ENCODE measurements at regions not wholly inside any gene's neighbourhood (a gene's known extent, or its start where the extent isn't known, plus 50 kb on each side); places are given as distances from the start of the nearest gene placed in this dataset.

DNA sequence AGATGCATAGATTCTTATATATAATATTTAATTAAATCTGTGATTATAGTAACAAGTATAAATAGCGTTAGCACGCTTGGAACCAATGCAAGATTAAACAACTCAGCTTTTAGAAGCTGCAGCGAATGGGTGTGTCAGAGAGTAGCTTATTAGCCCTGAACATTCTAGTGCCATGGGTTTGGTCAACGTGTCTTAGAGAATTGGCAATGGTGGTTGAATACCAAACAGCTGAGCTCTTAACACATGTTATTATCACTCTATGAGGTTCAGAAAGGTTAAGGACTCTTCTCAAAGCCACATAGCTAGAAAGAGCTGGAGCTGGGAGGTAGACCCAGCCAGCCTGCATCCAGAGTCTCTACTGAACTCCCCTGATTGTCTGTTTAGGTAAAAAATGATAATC is 284.2 kb upstream of the CHD6 start:
- DNase-seq (ENCODE audit: low read depth) (no peak), FAIRE-seq (no peak)
- Mint-ChIP-seq H3K4me3 (ENCODE audit: unreplicated experiment) (no peak overlapping the region), H3K36me3 (ENCODE audit: low read depth, unreplicated experiment) (no peaks in the 10 kb centered on the region), H3K9me3 (ENCODE audit: unreplicated experiment) (peaks cover 3% of the 10 kb centered on the region), H3K27me3 (ENCODE audit: low read depth, unreplicated experiment) (peaks cover 4% of the 10 kb centered on the region), H3K27ac (ENCODE audit: unreplicated experiment) (no peak overlapping the region), H3K4me1 (ENCODE audit: low read depth, unreplicated experiment) (no peaks in the 10 kb centered on the region)
- H3K9me3 ChIP-seq (ENCODE audit: insufficient read depth, low read depth, low read length), result no peaks in the 10 kb centered on the region
- TF ChIP-seq, protein P1, sequence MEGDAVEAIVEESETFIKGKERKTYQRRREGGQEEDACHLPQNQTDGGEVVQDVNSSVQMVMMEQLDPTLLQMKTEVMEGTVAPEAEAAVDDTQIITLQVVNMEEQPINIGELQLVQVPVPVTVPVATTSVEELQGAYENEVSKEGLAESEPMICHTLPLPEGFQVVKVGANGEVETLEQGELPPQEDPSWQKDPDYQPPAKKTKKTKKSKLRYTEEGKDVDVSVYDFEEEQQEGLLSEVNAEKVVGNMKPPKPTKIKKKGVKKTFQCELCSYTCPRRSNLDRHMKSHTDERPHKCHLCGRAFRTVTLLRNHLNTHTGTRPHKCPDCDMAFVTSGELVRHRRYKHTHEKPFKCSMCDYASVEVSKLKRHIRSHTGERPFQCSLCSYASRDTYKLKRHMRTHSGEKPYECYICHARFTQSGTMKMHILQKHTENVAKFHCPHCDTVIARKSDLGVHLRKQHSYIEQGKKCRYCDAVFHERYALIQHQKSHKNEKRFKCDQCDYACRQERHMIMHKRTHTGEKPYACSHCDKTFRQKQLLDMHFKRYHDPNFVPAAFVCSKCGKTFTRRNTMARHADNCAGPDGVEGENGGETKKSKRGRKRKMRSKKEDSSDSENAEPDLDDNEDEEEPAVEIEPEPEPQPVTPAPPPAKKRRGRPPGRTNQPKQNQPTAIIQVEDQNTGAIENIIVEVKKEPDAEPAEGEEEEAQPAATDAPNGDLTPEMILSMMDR (IDR thresholded peaks at IDR 0.05; ENCODE audit: insufficient read depth, low read depth, low read length), result no peak
- TF ChIP-seq EZH2 (IDR thresholded peaks at IDR 0.05; ENCODE audit: insufficient read depth, low read length), result no peak
- H2AFZ ChIP-seq (ENCODE audit: low read depth, low read length), result no peak overlapping the region
- H3K4me3 ChIP-seq (ENCODE audit: insufficient read depth, low read depth, low read length), result no peak overlapping the region
- H3K79me2 ChIP-seq (ENCODE audit: insufficient read depth, low read length), result no peaks in the 10 kb centered on the region
- no peak overlapping the region for H3K9ac ChIP-seq (ENCODE audit: low read length)
- H3K4me2 ChIP-seq (ENCODE audit: low read length), result no peak overlapping the region
- H3K27me3 ChIP-seq (ENCODE audit: insufficient read depth, low read length), result no peaks in the 10 kb centered on the region
- no peaks in the 10 kb centered on the region for H4K20me1 ChIP-seq (ENCODE audit: insufficient read depth, low read length)
- no peak overlapping the region for H3K27ac ChIP-seq (ENCODE audit: low read depth, low read length)
- H3K4me1 ChIP-seq (ENCODE audit: insufficient read depth, low read length), result no peaks in the 10 kb centered on the region
- no peaks in the 10 kb centered on the region for H3K36me3 ChIP-seq (ENCODE audit: insufficient read depth, low read length)

DNA sequence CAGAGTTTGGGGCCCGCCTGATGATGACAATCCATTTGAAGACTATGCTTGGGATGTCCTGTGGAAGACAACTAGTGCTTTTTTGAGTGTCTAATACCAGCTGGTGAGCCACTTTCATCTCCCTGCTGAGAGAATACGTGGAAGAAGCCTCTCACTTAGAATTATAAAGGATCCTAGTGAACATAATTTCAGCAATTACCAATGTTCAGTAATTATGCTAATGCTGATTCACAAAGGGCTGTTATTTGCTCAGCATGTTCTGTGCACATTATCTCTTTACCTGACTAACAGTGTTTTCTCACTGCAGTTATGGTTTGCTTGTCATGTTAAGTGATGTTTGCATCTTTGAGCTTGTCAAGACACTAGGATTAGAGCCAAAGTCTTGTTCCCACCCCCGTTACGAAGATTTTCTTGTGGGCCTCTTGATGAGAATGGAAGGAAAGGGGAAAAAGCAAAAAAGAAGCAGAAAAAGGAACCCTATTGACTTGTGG is 282.1 kb upstream of the CHD6 start:
- no peaks in the 10 kb centered on the region for H3K9me3 ChIP-seq (ENCODE audit: insufficient read depth, low read depth, low read length)
- H3K27ac ChIP-seq (ENCODE audit: low read depth, low read length), result no peak overlapping the region
- TF ChIP-seq, protein P1 (IDR thresholded peaks at IDR 0.05; ENCODE audit: insufficient read depth, low read depth, low read length), result no peak
- no peak for TF ChIP-seq EZH2 (IDR thresholded peaks at IDR 0.05; ENCODE audit: insufficient read depth, low read length)
- no peaks in the 10 kb centered on the region for H3K27me3 ChIP-seq (ENCODE audit: insufficient read depth, low read length)
- H3K36me3 ChIP-seq (ENCODE audit: insufficient read depth, low read length), result no peaks in the 10 kb centered on the region
- H3K4me1 ChIP-seq (ENCODE audit: insufficient read depth, low read length), result no peaks in the 10 kb centered on the region
- Mint-ChIP-seq H3K4me1 (ENCODE audit: low read depth, unreplicated experiment) (no peaks in the 10 kb centered on the region), H3K36me3 (ENCODE audit: low read depth, unreplicated experiment) (no peaks in the 10 kb centered on the region), H3K4me3 (ENCODE audit: unreplicated experiment) (no peak overlapping the region), H3K27ac (ENCODE audit: unreplicated experiment) (no peak overlapping the region), H3K9me3 (ENCODE audit: unreplicated experiment) (peaks cover 3% of the 10 kb centered on the region), H3K27me3 (ENCODE audit: low read depth, unreplicated experiment) (peaks cover 4% of the 10 kb centered on the region)
- FAIRE-seq (no peak), DNase-seq (ENCODE audit: low read depth) (no peak)
- no peak overlapping the region for H3K4me3 ChIP-seq (ENCODE audit: insufficient read depth, low read depth, low read length)
- H3K79me2 ChIP-seq (ENCODE audit: insufficient read depth, low read length), result no peaks in the 10 kb centered on the region
- no peak overlapping the region for H2AFZ ChIP-seq (ENCODE audit: low read depth, low read length)
- no peak overlapping the region for H3K9ac ChIP-seq (ENCODE audit: low read length)
- no peak overlapping the region for H3K4me2 ChIP-seq (ENCODE audit: low read length)
- no peaks in the 10 kb centered on the region for H4K20me1 ChIP-seq (ENCODE audit: insufficient read depth, low read length)

DNA sequence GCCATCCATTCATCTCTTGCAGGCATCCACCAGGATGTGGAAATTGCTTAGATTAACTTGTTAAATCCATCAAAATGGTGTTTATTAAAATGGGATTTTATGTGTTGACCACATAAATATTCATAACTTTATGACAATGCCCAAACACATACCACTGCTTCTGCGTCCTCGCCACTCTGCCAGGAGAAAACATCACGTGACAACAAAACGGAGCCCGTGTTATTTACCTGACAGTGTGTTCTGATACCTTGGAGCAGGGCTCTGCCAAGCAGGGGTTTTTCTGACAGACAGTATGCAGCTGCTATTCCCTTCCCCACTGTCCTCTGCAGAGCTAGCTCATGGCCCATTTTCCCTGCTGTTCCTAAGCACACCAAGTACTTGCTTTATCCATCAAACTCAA is 279.5 kb upstream of the CHD6 start:
- no peak overlapping the region for H3K27ac Mint-ChIP-seq (ENCODE audit: unreplicated experiment)
- Histone ChIP-seq H3K9me3 (ENCODE audit: insufficient read depth, low read depth, low read length) (no peaks in the 10 kb centered on the region), H3K27me3 (ENCODE audit: insufficient read depth, low read length) (no peaks in the 10 kb centered on the region), H3K36me3 (ENCODE audit: insufficient read depth, low read length) (no peaks in the 10 kb centered on the region), H4K20me1 (ENCODE audit: insufficient read depth, low read length) (no peaks in the 10 kb centered on the region), H3K9ac (ENCODE audit: low read length) (no peak overlapping the region), H3K4me1 (ENCODE audit: insufficient read depth, low read length) (no peaks in the 10 kb centered on the region), H3K4me2 (ENCODE audit: low read length) (no peak overlapping the region), H2AFZ (ENCODE audit: low read depth, low read length) (no peak overlapping the region), H3K79me2 (ENCODE audit: insufficient read depth, low read length) (no peaks in the 10 kb centered on the region), H3K27ac (ENCODE audit: low read depth, low read length) (no peak overlapping the region), H3K4me3 (ENCODE audit: insufficient read depth, low read depth, low read length) (no peak overlapping the region)
- H3K36me3 Mint-ChIP-seq (ENCODE audit: low read depth, unreplicated experiment), result no peaks in the 10 kb centered on the region
- peaks cover under 1% of the 10 kb centered on the region for H3K9me3 Mint-ChIP-seq (ENCODE audit: unreplicated experiment)
- DNase-seq (ENCODE audit: low read depth), result no peak
- H3K27me3 Mint-ChIP-seq (ENCODE audit: low read depth, unreplicated experiment), result no peaks in the 10 kb centered on the region
- no peak overlapping the region for H3K4me3 Mint-ChIP-seq (ENCODE audit: unreplicated experiment)
- no peaks in the 10 kb centered on the region for H3K4me1 Mint-ChIP-seq (ENCODE audit: low read depth, unreplicated experiment)
- TF ChIP-seq, protein P1 (IDR thresholded peaks at IDR 0.05; ENCODE audit: insufficient read depth, low read depth, low read length), result no peak
- no peak for TF ChIP-seq EZH2 (IDR thresholded peaks at IDR 0.05; ENCODE audit: insufficient read depth, low read length)
- FAIRE-seq, result no peak
